HG03571 (cell line): ENCODE measurements at regions not wholly inside any gene's neighbourhood (a gene's known extent, or its start where the extent isn't known, plus 50 kb on each side); places are given as distances from the start of the nearest gene placed in this dataset.
"Not testable (repeated sequence)": the region's sequence is repeated elsewhere in the genome, so short reads cannot be mapped to it uniquely, and the experiment has no call there.

Experiments used
- ATAC-seq: cut with Tn5 transposase; IDR thresholded peaks from one replicate; pipeline ENCODE4 v1.9.1; 2021; ENCODE audit not compliant: unreplicated experiment

GRCh38 chr13:53266757-53267156 lies 238.1 kb downstream of the OLFM4 start:
- no peak for ATAC-seq

- no peak for ATAC-seq
Observed at GRCh38 chr13:53269634-53270033, 241.0 kb downstream of the OLFM4 start.

- no peak for ATAC-seq
Observed at GRCh38 chr13:53272873-53273272, 244.3 kb downstream of the OLFM4 start.

- no peak for ATAC-seq
Observed at GRCh38 chr13:53276265-53276664, 247.7 kb downstream of the OLFM4 start.

GRCh38 chr13:53281677-53282076 lies 253.1 kb downstream of the OLFM4 start:
- ATAC-seq, result no peak

- no peak for ATAC-seq
Observed at GRCh38 chr13:53285896-53286430, 257.4 kb downstream of the OLFM4 start.

- no peak for ATAC-seq
Observed at GRCh38 chr13:53298396-53298795, 269.8 kb downstream of the OLFM4 start.

GRCh38 chr13:53301449-53301848 lies 272.8 kb downstream of the OLFM4 start:
- no peak for ATAC-seq

GRCh38 chr13:53305419-53305818 lies 276.8 kb downstream of the OLFM4 start:
- not testable (repeated sequence) for ATAC-seq

- no peak for ATAC-seq
Observed at GRCh38 chr13:53310786-53311185, 282.2 kb downstream of the OLFM4 start.

GRCh38 chr13:53311561-53311960 lies 282.9 kb downstream of the OLFM4 start:
- no peak for ATAC-seq

GRCh38 chr13:53321296-53321801 lies 292.7 kb downstream of the OLFM4 start:
- no peak for ATAC-seq

- no peak for ATAC-seq
Observed at GRCh38 chr13:53324656-53325055, 296.0 kb downstream of the OLFM4 start.

- no peak for ATAC-seq
Observed at GRCh38 chr13:53326716-53327115, 298.1 kb downstream of the OLFM4 start.

- no peak for ATAC-seq
Observed at GRCh38 chr13:53327680-53328315, 299.2 kb downstream of the OLFM4 start.

- no peak for ATAC-seq
Observed at GRCh38 chr13:53336441-53337160, 308.0 kb downstream of the OLFM4 start.

GRCh38 chr13:53338760-53339159 lies 310.1 kb downstream of the OLFM4 start:
- ATAC-seq, result no peak

GRCh38 chr13:53340505-53341143 lies 312.0 kb downstream of the OLFM4 start:
- no peak for ATAC-seq

GRCh38 chr13:53341144-53341510 lies 312.5 kb downstream of the OLFM4 start:
- no peak for ATAC-seq

- ATAC-seq, result no peak
Observed at GRCh38 chr13:53342623-53343360, 314.2 kb downstream of the OLFM4 start.

- ATAC-seq, result no peak
Observed at GRCh38 chr13:53343361-53343744, 314.7 kb downstream of the OLFM4 start.
